H1 (cell line): ENCODE measurements at regions not wholly inside any gene's neighbourhood (a gene's known extent, or its start where the extent isn't known, plus 50 kb on each side); places are given as distances from the start of the nearest gene placed in this dataset.
A peak's percentile ranks its signal among the peaks of the same experiment; 100 is the strongest.
"Not testable (repeated sequence)": the region's sequence is repeated elsewhere in the genome, so short reads cannot be mapped to it uniquely, and the experiment has no call there.

Experiments
- CTCF ChIA-PET: fragments of 300-600 bp; sonication (Branson Sonifier 250); formaldehyde crosslinking; loops from one replicate; lab custom pipeline; 2021; ENCODE audit not compliant: partially characterized antibody; lab: Charles Lee
- POLR2A ChIA-PET: fragments of 300-600 bp; sonication (Branson Sonifier 250); formaldehyde crosslinking; loops from one replicate; lab custom pipeline; 2021; ENCODE audit warnings: inconsistent platforms; ENCODE audit not compliant: partially characterized antibody; lab: Charles Lee
- DNase-seq, 2 experiments: peaks; one replicate each; pipeline versions ENCODE4 v3.0.0 to v3.0.0-alpha.2; 2010 to 2022; ENCODE audit warnings: low spot score in 2 of 2, low read depth in 1 of 2, mixed read lengths in 1 of 2
- FAIRE-seq: peaks from 2 replicates; lab custom pipeline; 2011; peaks lifted over from hg19 to GRCh38; lab: Jason Lieb, UNC
- H2AFZ ChIP-seq: 2 replicates; pipeline ENCODE4 v1.8.1; 2012; ENCODE audit warnings: low read length, inconsistent platforms
- H2AK5ac ChIP-seq: 2 replicates; pipeline ENCODE4 v1.6.1; 2013; ENCODE audit warnings: low read depth, low read length
- H2BK120ac ChIP-seq: replicated peaks from 2 replicates; pipeline ENCODE3; 2013; ENCODE audit warnings: low read depth, low read length, inconsistent platforms
- H2BK12ac ChIP-seq: 2 replicates; pipeline ENCODE4 v1.6.1; 2013; ENCODE audit warnings: low read depth, low read length
- H2BK15ac ChIP-seq: 2 replicates; pipeline ENCODE4 v1.6.1; 2013; ENCODE audit warnings: low read length
- H2BK20ac ChIP-seq: 2 replicates; pipeline ENCODE4 v1.6.1; 2013; ENCODE audit warnings: low read length
- H2BK5ac ChIP-seq: 2 replicates; pipeline ENCODE4 v1.6.1; 2013; ENCODE audit warnings: low read depth, low read length
- H3K14ac ChIP-seq: 2 replicates; pipeline ENCODE4 v1.6.1; 2013; ENCODE audit warnings: inconsistent platforms; ENCODE audit not compliant: insufficient read length
- H3K18ac ChIP-seq: 2 replicates; pipeline ENCODE4 v1.6.1; 2013; ENCODE audit warnings: low read length; ENCODE audit errors: extremely low read depth
- H3K23ac ChIP-seq: 2 replicates; pipeline ENCODE4 v1.6.1; 2013; ENCODE audit warnings: inconsistent platforms; ENCODE audit not compliant: insufficient read length
- H3K23me2 ChIP-seq: 2 replicates; pipeline ENCODE4 v1.6.1; 2013; ENCODE audit warnings: low read depth, low read length
- H3K27ac ChIP-seq: 2 replicates; pipeline ENCODE4 v1.6.1; 2011; ENCODE audit warnings: low read depth, low read length, inconsistent platforms
- H3K27me3 ChIP-seq, 4 experiments: replicated peaks in 1 of 4; 1 replicate in 1 of 4; 2 replicates in 3 of 4; pipeline versions ENCODE4 v1.6.1 to v1.8.1; 2011 to 2013; ENCODE audit warnings: low read length in 3 of 4, mild to moderate bottlenecking in 3 of 4, inconsistent platforms in 2 of 4, mixed read lengths in 2 of 4, moderate library complexity in 1 of 4; ENCODE audit not compliant: control insufficient read depth in 3 of 4, insufficient read depth in 3 of 4; ENCODE audit errors: extremely low read depth in 1 of 4
- H3K36me3 ChIP-seq, 4 experiments: 2 replicates each; pipeline versions ENCODE4 v1.6.1 to v1.8.1; 2011 to 2013; ENCODE audit warnings: mild to moderate bottlenecking in 4 of 4, low read length in 3 of 4, moderate library complexity in 2 of 4, control low read depth in 1 of 4, inconsistent platforms in 1 of 4; ENCODE audit not compliant: insufficient read depth in 4 of 4, control insufficient read depth in 2 of 4
- H3K4ac ChIP-seq: replicated peaks from 2 replicates; pipeline ENCODE3; 2013; ENCODE audit warnings: low read length, low read depth, mixed read lengths, inconsistent platforms; ENCODE audit not compliant: insufficient read length
- H3K4me1 ChIP-seq, 4 experiments: replicated peaks in 1 of 4; 1 replicate in 1 of 4; 2 replicates in 3 of 4; pipeline versions ENCODE4 v1.6.1 to v1.8.1; 2011 to 2013; ENCODE audit warnings: low read length in 3 of 4, inconsistent platforms in 2 of 4, mixed read lengths in 1 of 4; ENCODE audit not compliant: insufficient read depth in 4 of 4, control insufficient read depth in 3 of 4
- H3K4me2 ChIP-seq, 2 experiments: 2 replicates each; pipeline versions ENCODE4 v1.6.1 to v1.8.1; 2011 to 2013; ENCODE audit warnings: low read depth in 2 of 2, low read length in 2 of 2, control low read depth in 1 of 2, inconsistent platforms in 1 of 2, mild to moderate bottlenecking in 1 of 2; ENCODE audit not compliant: insufficient read depth in 1 of 2
- H3K4me3 ChIP-seq, 4 experiments: fragments of 200-600, 300-600 bp in 1 of 4; sonication (generic), shearing (Covaris generic), sonication (Bioruptor Twin) in 1 of 4; 2 replicates each; pipeline versions ENCODE4 v1.5.1 to v1.8.1; 2011 to 2016; ENCODE audit warnings: low read length in 4 of 4, low read depth in 3 of 4, control low read depth in 2 of 4, inconsistent platforms in 2 of 4, mild to moderate bottlenecking in 2 of 4, mixed read lengths in 1 of 4, moderate library complexity in 1 of 4; ENCODE audit not compliant: insufficient read depth in 2 of 4; ENCODE audit errors: extremely low read depth in 1 of 4
- H3K56ac ChIP-seq: replicated peaks from 2 replicates; pipeline ENCODE3; 2013; ENCODE audit warnings: low read depth, mild to moderate bottlenecking, mixed read lengths, low read length, inconsistent platforms; ENCODE audit not compliant: insufficient read length
- H3K79me1 ChIP-seq: 2 replicates; pipeline ENCODE4 v1.6.1; 2013; ENCODE audit warnings: low read depth, low read length, control low read depth
- H3K79me2 ChIP-seq, 2 experiments: 2 replicates each; pipeline versions ENCODE4 v1.6.1 to v1.8.1; 2012 to 2013; ENCODE audit warnings: low read length in 2 of 2, mild to moderate bottlenecking in 2 of 2, inconsistent platforms in 1 of 2; ENCODE audit not compliant: insufficient read depth in 2 of 2, control insufficient read depth in 1 of 2
- H3K9ac ChIP-seq, 4 experiments: replicated peaks in 1 of 4; 1 replicate in 1 of 4; 2 replicates in 3 of 4; pipeline versions ENCODE4 v1.6.1 to v1.8.1; 2011 to 2013; ENCODE audit warnings: low read depth in 3 of 4, low read length in 3 of 4, control low read depth in 2 of 4, mild to moderate bottlenecking in 2 of 4, moderate library complexity in 2 of 4, inconsistent platforms in 1 of 4; ENCODE audit errors: extremely low read depth in 1 of 4
- H3K9me3 ChIP-seq, 2 experiments: 2 replicates each; pipeline versions ENCODE4 v1.6.1 to v1.8.1; 2012 to 2013; ENCODE audit warnings: mild to moderate bottlenecking in 2 of 2, moderate library complexity in 2 of 2, control low read depth in 1 of 2, inconsistent platforms in 1 of 2, low read depth in 1 of 2, low read length in 1 of 2, mixed read lengths in 1 of 2; ENCODE audit not compliant: insufficient read depth in 2 of 2
- H4K20me1 ChIP-seq, 2 experiments: replicated peaks in 1 of 2; 2 replicates each; pipeline versions ENCODE3 to v1.8.1; 2011 to 2013; ENCODE audit warnings: inconsistent platforms in 2 of 2, low read length in 2 of 2, mild to moderate bottlenecking in 1 of 2; ENCODE audit not compliant: insufficient read depth in 2 of 2, control insufficient read depth in 1 of 2
- H4K5ac ChIP-seq: 2 replicates; pipeline ENCODE4 v1.6.1; 2013; ENCODE audit warnings: low read length, low read depth, mixed read lengths, inconsistent platforms; ENCODE audit not compliant: insufficient read length
- H4K8ac ChIP-seq: 2 replicates; pipeline ENCODE4 v1.8.0; 2013; ENCODE audit warnings: mild to moderate bottlenecking, moderate library complexity, low read length, inconsistent platforms; ENCODE audit not compliant: insufficient read depth; ENCODE audit errors: extremely low read depth
- H4K91ac ChIP-seq: replicated peaks from 2 replicates; pipeline ENCODE3; 2013; ENCODE audit warnings: low read length, mixed read lengths, inconsistent platforms; ENCODE audit not compliant: insufficient read length
- CEBPB ChIP-seq: IDR thresholded peaks from 2 replicates; pipeline ENCODE4 v1.6.1; 2012; ENCODE audit warnings: low read depth, low read length
- TBP ChIP-seq: IDR thresholded peaks from 2 replicates; pipeline ENCODE4 v1.6.1; 2011; ENCODE audit warnings: low read depth, low read length, improper control_type of control experiment
- WGBS, 2 experiments: shearing (Covaris generic) in 1 of 2; methylation state at CpG; one replicate each; pipeline versions ENCODE4 v1.1.6 to v1.1.7; 2013 to 2015; ENCODE audit warnings: low lambda C conversion rate in 2 of 2, mixed read lengths in 2 of 2, inconsistent platforms in 1 of 2, low coverage in 1 of 2, missing lambda C conversion rate in 1 of 2; ENCODE audit not compliant: insufficient replicate concordance in 2 of 2, insufficient coverage in 1 of 2, insufficient read length in 1 of 2; ENCODE audit errors: extremely low coverage in 1 of 2, missing lambda C conversion rate in 1 of 2; 5-methylcytosine and 5-hydroxymethylcytosine counted together

- H3K4me2 ChIP-seq = peak overlapping the region; percentile 44 to 54; a peak in 3 of 4 replicates
Observed at GRCh38 chr1:146369940-146370339, 141.1 kb upstream of the NOTCH2NLA start.

GRCh38 chr1:146355373-146355772, 126.6 kb upstream of the NOTCH2NLA start:
- DNase-seq, H3K4ac ChIP-seq, H2BK5ac ChIP-seq, H2BK120ac ChIP-seq, H3K27ac ChIP-seq, H3K4me3 ChIP-seq, H4K91ac ChIP-seq, H4K5ac ChIP-seq, H2BK20ac ChIP-seq, H3K23me2 ChIP-seq, H3K56ac ChIP-seq, H3K27me3 ChIP-seq, POLR2A ChIA-PET, H4K8ac ChIP-seq, H2BK15ac ChIP-seq, H2BK12ac ChIP-seq, H3K9me3 ChIP-seq, H3K14ac ChIP-seq, H3K36me3 ChIP-seq, H3K79me2 ChIP-seq, H3K79me1 ChIP-seq, H4K20me1 ChIP-seq, H3K4me2 ChIP-seq, H3K4me1 ChIP-seq, H3K23ac ChIP-seq, H3K18ac ChIP-seq, H2AFZ ChIP-seq, CTCF ChIA-PET, FAIRE-seq, H3K9ac ChIP-seq, H2AK5ac ChIP-seq: not testable (repeated sequence)

More at GRCh38 chr1:146369940-146370339, 141.1 kb upstream of the NOTCH2NLA start:
- H3K4ac ChIP-seq, H2BK15ac ChIP-seq, H3K36me3 ChIP-seq, H2BK20ac ChIP-seq, H4K8ac ChIP-seq, H3K23ac ChIP-seq, H3K14ac ChIP-seq, H4K20me1 ChIP-seq, POLR2A ChIA-PET, H3K79me1 ChIP-seq, H3K18ac ChIP-seq, H3K4me1 ChIP-seq, H2AK5ac ChIP-seq, H2BK120ac ChIP-seq, H3K23me2 ChIP-seq, H2BK5ac ChIP-seq, H3K9ac ChIP-seq, H4K5ac ChIP-seq, H3K27ac ChIP-seq, H4K91ac ChIP-seq, H3K79me2 ChIP-seq, H2BK12ac ChIP-seq, H2AFZ ChIP-seq, H3K56ac ChIP-seq, H3K9me3 ChIP-seq, FAIRE-seq, H3K27me3 ChIP-seq, CTCF ChIA-PET: not testable (repeated sequence)
- WGBS, 2 experiments = 4% methylated on average over 22 of the region's 23 CpGs; no CpG with 5 or more reads in 1 of the 2 experiments
- peak; percentile 96 for TF ChIP-seq TBP
- peak; percentile 69 for TF ChIP-seq CEBPB
- peak overlapping the region in 2 of 4 experiments; percentile 33 to 52; a peak in 3 of 8 replicates for H3K4me3 ChIP-seq
- peak; percentile 62 to 84 for DNase-seq
